Right lobe of liver (tissue), 6 donors: ENCODE measurements at regions not wholly inside any gene's neighbourhood (a gene's known extent, or its start where the extent isn't known, plus 50 kb on each side); places are given as distances from the start of the nearest gene placed in this dataset.
A peak's percentile ranks its signal among the peaks of the same experiment; 100 is the strongest.

Experiments used
- ATAC-seq, 4 donors: fragments of 200-7000 bp; cut with Tn5 transposase; one replicate each; pipeline ENCODE4 v1.9.1; 2020; ENCODE audit warnings: mild to moderate bottlenecking in 4 of 4, moderate library complexity in 4 of 4
- DNase-seq, 3 donors: peaks; one replicate each; pipeline ENCODE4 v3.0.0-alpha.2; 2020
- H3K27ac ChIP-seq, 3 donors: fragments of 200-600 bp; one replicate each; pipeline ENCODE4 v1.8.0; 2022
- H3K27me3 ChIP-seq, 2 donors: fragments of 200-600 bp; one replicate each; pipeline ENCODE4 v1.8.0; 2022
- H3K36me3 ChIP-seq, 4 donors: fragments of 200-600 bp; sonication (generic) in 1 of 4; one replicate each; pipeline versions ENCODE4 v1.5.1 to v1.8.0; 2017 to 2022; ENCODE audit warnings: control low read depth in 1 of 4
- H3K4me1 ChIP-seq, 4 donors: fragments of 200-600 bp; sonication (generic) in 1 of 4; one replicate each; pipeline versions ENCODE4 v1.5.1 to v1.8.0; 2017 to 2022; ENCODE audit warnings: control low read depth in 1 of 4
- H3K4me3 ChIP-seq, 3 donors: fragments of 200-600 bp; one replicate each; pipeline ENCODE4 v1.8.0; 2022
- H3K9me3 ChIP-seq, 4 donors: fragments of 200-600 bp; sonication (generic) in 1 of 4; one replicate each; pipeline versions ENCODE4 v1.5.1 to v1.8.0; 2017 to 2022; ENCODE audit warnings: control low read depth in 1 of 4
- POLR2A ChIP-seq: fragments of 450-650 bp; IDR thresholded peaks from one replicate; pipeline ENCODE4 v1.6.1; 2017; ENCODE audit warnings: antibody characterized with exemption, mild to moderate bottlenecking
- WGBS: methylation state at CpG from one replicate; pipeline ENCODE4 v1.1.6; 2018; ENCODE audit warnings: low coverage, low lambda C conversion rate; ENCODE audit not compliant: insufficient coverage; ENCODE audit errors: missing lambda C conversion rate; 5-methylcytosine and 5-hydroxymethylcytosine counted together
- intact Hi-C, 2 donors: fragments of 100-400 bp; cut with DNase I; formaldehyde crosslinking; loops; one replicate each; pipeline versions ENCODE4 v1.11.2 to v1.14.1; 2022
- TF ChIP-seq, protein P1 (sequence below), 4 donors: fragments of 200-600 bp in 3 of 4; fragments of 450-650 bp in 1 of 4; IDR thresholded peaks; one replicate each; pipeline versions ENCODE4 v1.5.1 to v1.8.0; 2016 to 2022; ENCODE audit warnings: antibody characterized with exemption in 4 of 4, mild to moderate bottlenecking in 2 of 4
- donor health status: DM: no; HTN: yes; CAD: no.
- donor health status: DM: no; HTN: no; CAD: no.
- donor health status: DM: no; HTN: no; CAD: no.
- donor health status: DM: no; HTN: yes; CAD: no.
- donor health status: DM: no; HTN: yes; CAD: no.

DNA sequence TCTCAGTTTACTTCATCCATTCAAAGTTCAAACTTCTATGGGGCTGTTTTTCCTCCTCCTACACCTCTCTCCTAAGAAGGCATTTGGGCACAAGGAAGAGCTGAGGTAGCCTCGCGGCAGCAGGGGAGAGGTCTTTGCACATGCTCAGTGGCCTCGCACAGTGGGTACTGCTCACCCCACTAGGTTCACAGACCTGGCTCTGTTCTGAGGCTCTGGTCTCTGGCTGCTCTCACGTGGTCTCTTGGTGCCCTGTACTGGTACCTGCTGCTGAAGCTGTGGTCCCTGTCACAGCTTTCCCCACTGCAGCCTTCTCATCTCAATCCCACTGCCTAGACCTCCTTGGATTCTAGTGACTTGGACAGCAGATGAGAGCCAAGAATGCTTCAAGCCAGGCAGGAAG is 134.7 kb upstream of the CRY1 start:
- no peaks in the 10 kb centered on the region for H3K36me3 ChIP-seq
- no peaks in the 10 kb centered on the region for H3K27me3 ChIP-seq
- TF ChIP-seq POLR2A: no peak
- TF ChIP-seq, protein P1, sequence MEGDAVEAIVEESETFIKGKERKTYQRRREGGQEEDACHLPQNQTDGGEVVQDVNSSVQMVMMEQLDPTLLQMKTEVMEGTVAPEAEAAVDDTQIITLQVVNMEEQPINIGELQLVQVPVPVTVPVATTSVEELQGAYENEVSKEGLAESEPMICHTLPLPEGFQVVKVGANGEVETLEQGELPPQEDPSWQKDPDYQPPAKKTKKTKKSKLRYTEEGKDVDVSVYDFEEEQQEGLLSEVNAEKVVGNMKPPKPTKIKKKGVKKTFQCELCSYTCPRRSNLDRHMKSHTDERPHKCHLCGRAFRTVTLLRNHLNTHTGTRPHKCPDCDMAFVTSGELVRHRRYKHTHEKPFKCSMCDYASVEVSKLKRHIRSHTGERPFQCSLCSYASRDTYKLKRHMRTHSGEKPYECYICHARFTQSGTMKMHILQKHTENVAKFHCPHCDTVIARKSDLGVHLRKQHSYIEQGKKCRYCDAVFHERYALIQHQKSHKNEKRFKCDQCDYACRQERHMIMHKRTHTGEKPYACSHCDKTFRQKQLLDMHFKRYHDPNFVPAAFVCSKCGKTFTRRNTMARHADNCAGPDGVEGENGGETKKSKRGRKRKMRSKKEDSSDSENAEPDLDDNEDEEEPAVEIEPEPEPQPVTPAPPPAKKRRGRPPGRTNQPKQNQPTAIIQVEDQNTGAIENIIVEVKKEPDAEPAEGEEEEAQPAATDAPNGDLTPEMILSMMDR (IDR thresholded peaks at IDR 0.05): no peak
- H3K4me3 ChIP-seq: no peak overlapping the region
- H3K4me1 ChIP-seq: no peaks in the 10 kb centered on the region
- no peak overlapping the region for H3K27ac ChIP-seq
- 67% methylated on average over 4 of the region's 4 CpGs for WGBS
- peak in 1 of 4 donors; percentile 33 for ATAC-seq
- no peak for DNase-seq
- intact Hi-C loops: no loop called here
- no peaks in the 10 kb centered on the region for H3K9me3 ChIP-seq

DNA sequence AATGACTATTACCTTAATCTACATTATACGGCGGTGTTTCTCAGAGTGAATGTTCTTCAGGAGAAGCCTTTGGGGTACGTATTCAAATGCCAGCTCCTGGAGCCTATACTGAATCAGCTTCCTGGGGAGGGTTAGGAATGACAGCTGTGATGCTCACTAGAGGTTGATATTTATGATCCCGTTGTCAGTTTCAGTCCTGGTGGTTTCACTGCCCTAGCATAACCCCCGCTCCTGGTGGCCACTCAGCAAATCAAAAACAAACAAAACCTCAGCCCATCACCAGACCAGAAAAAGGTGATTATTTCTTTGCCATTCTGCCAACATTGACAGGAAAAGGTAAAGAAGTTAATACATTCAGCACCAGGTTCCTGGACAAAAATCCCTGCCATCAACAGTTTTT is 136.5 kb upstream of the CRY1 start:
- ATAC-seq (no peak), DNase-seq (no peak)
- 72% methylated on average over 5 of the region's 5 CpGs for WGBS
- Histone ChIP-seq H3K4me3 (no peak overlapping the region), H3K27ac (no peak overlapping the region), H3K4me1 (no peaks in the 10 kb centered on the region), H3K27me3 (no peaks in the 10 kb centered on the region), H3K36me3 (no peaks in the 10 kb centered on the region), H3K9me3 (no peaks in the 10 kb centered on the region)
- intact Hi-C loops: no loop called here
- TF ChIP-seq POLR2A: no peak
- TF ChIP-seq, protein P1 (IDR thresholded peaks at IDR 0.05): no peak

GRCh38 chr12:107231303-107231702 is 138.0 kb upstream of the CRY1 start:
- WGBS: 75% methylated on average over 8 of the region's 11 CpGs
- Histone ChIP-seq H3K27me3 (no peaks in the 10 kb centered on the region), H3K9me3 (no peaks in the 10 kb centered on the region), H3K4me3 (no peak overlapping the region), H3K27ac (no peak overlapping the region), H3K4me1 (no peaks in the 10 kb centered on the region), H3K36me3 (no peaks in the 10 kb centered on the region)
- ATAC-seq (no peak), DNase-seq (no peak)
- intact Hi-C loops: no loop called here
- TF ChIP-seq, protein P1 (IDR thresholded peaks at IDR 0.05): no peak
- no peak for TF ChIP-seq POLR2A

- Histone ChIP-seq H3K36me3 (no peaks in the 10 kb centered on the region), H3K27me3 (no peaks in the 10 kb centered on the region), H3K4me3 (no peak overlapping the region), H3K9me3 (no peaks in the 10 kb centered on the region), H3K27ac (no peak overlapping the region), H3K4me1 (no peaks in the 10 kb centered on the region)
- no peak for ATAC-seq
- no peak for DNase-seq
- 68% methylated on average over 3 of the region's 3 CpGs for WGBS
- intact Hi-C loops: no loop called here
- TF ChIP-seq POLR2A: no peak
- TF ChIP-seq, protein P1 (IDR thresholded peaks at IDR 0.05): no peak
Observed at GRCh38 chr12:107233551-107233950, 140.2 kb upstream of the CRY1 start.

DNA sequence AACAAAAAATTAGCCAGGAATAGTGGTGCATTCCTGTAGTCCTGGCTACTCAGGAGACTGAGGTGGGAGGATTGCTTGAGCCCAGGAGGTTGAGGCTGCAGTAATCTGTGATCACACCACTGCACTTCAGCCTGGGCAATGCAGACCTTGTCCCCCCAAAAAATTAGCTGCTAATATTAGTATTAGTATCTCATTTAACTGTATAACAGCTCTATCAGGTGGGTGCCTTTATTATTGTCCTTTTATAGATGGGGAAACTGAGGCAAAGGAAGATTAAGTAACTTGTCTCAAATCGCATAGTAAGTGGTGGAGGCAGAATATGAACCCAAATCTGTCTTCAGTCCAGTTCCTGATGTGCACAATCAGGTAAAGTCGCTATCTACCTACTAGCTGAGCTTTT is 142.3 kb upstream of the CRY1 start:
- Histone ChIP-seq H3K27ac (no peak overlapping the region), H3K9me3 (no peaks in the 10 kb centered on the region), H3K27me3 (no peaks in the 10 kb centered on the region), H3K36me3 (no peaks in the 10 kb centered on the region), H3K4me3 (no peak overlapping the region), H3K4me1 (no peaks in the 10 kb centered on the region)
- intact Hi-C loops: no loop called here
- ATAC-seq (no peak), DNase-seq (no peak)
- 58% methylated on average over 2 of the region's 2 CpGs for WGBS
- TF ChIP-seq POLR2A: no peak
- TF ChIP-seq, protein P1 (IDR thresholded peaks at IDR 0.05): no peak
